ENCODE measurements at regions not wholly inside any gene's neighbourhood (a gene's known extent, or its start where the extent isn't known, plus 50 kb on each side); places are given as distances from the start of the nearest gene placed in this dataset.

DNA sequence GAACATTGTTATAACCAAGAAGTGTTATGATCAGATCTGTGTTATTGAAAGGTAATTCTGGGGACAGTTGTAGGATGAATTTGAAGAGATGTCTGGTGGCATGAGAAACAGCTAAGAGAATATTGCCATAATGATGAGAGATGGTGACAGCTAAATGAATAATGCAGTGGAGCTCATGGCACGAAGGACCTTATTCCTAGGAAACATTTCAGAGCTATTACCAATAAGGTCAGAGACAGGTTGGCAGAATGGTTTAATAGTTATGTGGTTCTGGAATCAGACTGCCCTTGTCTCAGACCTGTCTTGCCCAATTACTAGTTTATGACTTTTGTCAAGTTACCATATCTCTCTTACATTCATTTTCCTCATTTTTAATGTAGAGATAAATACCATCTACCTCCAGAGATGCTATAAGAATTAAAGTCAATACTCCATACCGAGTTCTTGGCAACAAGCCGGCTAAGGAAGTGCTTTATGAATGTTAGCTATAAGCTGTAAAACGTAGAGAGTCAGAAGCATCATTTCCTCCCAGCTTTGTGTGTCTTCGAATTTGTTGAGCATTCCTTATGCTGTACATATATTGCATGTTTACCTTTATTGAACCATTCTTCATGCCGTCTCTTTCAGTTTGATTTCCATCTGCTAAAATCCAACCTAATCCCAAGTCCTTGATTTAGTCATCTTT lies 73.6 kb upstream of the COL5A2 start:
- DNase-seq (no peak), FAIRE-seq (no peak), ATAC-seq (no peak)
- Histone ChIP-seq H3K27me3 (no peaks in the 10 kb centered on the region), H3K9me3 (no peaks in the 10 kb centered on the region), H3K36me3 (no peaks in the 10 kb centered on the region), H3K27ac (no peak overlapping the region), H3K4me3 (no peak overlapping the region), H3K4me1 (no peaks in the 10 kb centered on the region)
- WGBS, 2 donors = 63 to 69% methylated on average over 6 of the region's 6 CpGs
- intact Hi-C loops (cut with DNase I) = no loop called here
- TF ChIP-seq, protein P1, sequence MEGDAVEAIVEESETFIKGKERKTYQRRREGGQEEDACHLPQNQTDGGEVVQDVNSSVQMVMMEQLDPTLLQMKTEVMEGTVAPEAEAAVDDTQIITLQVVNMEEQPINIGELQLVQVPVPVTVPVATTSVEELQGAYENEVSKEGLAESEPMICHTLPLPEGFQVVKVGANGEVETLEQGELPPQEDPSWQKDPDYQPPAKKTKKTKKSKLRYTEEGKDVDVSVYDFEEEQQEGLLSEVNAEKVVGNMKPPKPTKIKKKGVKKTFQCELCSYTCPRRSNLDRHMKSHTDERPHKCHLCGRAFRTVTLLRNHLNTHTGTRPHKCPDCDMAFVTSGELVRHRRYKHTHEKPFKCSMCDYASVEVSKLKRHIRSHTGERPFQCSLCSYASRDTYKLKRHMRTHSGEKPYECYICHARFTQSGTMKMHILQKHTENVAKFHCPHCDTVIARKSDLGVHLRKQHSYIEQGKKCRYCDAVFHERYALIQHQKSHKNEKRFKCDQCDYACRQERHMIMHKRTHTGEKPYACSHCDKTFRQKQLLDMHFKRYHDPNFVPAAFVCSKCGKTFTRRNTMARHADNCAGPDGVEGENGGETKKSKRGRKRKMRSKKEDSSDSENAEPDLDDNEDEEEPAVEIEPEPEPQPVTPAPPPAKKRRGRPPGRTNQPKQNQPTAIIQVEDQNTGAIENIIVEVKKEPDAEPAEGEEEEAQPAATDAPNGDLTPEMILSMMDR (IDR thresholded peaks at IDR 0.05) = no peak

DNA sequence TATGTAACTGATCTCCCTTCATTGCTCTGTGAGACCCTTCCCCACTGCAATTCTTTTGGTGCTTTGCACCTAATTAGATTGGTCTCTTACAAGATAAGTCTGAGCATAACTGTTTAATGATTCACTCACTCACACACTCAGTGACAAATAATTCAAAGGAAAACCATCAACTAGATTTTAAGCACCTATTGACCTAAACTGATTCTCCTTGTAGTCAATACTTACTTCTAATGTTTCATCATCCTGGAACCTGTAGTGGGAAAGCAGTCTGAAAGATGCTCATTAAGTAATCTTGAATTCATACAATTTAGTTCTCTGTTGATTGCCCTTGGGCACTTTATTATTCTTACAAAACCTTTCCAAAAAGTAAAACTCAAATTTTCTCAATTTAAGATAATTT lies 74.3 kb upstream of the COL5A2 start:
- ATAC-seq (no peak), FAIRE-seq (no peak), DNase-seq (no peak)
- Histone ChIP-seq H3K4me3 (no peak overlapping the region), H3K27me3 (no peaks in the 10 kb centered on the region), H3K9me3 (no peaks in the 10 kb centered on the region), H3K4me1 (no peaks in the 10 kb centered on the region), H3K36me3 (no peaks in the 10 kb centered on the region), H3K27ac (no peak overlapping the region)
- intact Hi-C loops (cut with DNase I) = no loop called here
- TF ChIP-seq, protein P1 (IDR thresholded peaks at IDR 0.05) = no peak

DNA sequence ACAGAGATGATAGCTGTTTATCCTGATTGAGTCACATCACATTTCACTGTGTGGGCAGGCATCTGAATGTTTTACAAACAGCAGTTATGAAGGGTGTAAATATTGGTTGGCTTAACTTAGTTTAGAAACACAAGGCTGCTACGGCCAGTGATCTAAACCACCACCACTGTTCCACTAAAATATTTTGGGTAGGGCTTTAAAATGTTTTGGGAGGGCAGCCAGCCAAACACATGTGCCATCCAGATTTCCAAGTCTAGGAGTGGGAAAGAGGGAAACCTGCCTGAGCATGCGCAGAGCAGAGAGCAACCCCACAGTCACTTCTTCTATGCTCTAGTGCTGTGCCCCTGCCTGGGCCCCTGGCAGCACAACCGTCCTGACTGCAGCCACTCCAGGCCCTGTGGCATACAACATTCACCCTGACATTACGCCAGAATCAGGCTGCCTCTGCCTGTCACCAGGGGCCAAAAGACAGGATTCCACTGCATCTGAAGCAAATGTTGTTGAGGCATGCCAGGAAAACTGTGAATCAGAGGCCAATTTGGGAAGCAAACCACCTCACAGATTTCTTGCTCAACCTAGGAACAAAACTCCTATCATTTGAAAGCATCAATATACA lies 74.8 kb upstream of the COL5A2 start:
- intact Hi-C loops (cut with DNase I) = no loop called here
- Histone ChIP-seq H3K27me3 (no peaks in the 10 kb centered on the region), H3K4me1 (no peaks in the 10 kb centered on the region), H3K36me3 (no peaks in the 10 kb centered on the region), H3K27ac (no peak overlapping the region), H3K9me3 (no peaks in the 10 kb centered on the region), H3K4me3 (no peak overlapping the region)
- WGBS, 2 donors = 81 to 90% methylated on average over 4 of the region's 4 CpGs
- ATAC-seq = peak in 1 of 4 donors; percentile 53
- no peak for FAIRE-seq
- TF ChIP-seq, protein P1 (IDR thresholded peaks at IDR 0.05) = no peak
- DNase-seq = peak in 1 of 6 donors; percentile 39

DNA sequence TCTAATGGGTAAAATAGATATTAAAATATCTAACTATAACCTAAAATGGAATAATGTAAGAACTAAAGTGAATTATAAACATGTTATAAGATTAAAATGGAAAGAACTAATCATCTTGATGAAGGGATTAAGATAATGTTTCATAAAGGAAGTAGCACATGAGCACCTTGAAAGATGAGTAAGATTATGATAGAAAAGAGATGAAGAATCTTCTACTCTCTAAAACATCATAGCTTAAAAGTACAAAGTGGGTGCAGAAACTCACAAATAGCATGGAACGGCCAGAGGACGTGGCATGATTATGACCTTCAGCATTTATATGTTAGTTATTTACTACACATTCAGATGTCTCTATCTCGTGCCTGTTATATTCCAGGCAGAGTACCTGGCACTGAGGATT lies 76.2 kb upstream of the COL5A2 start:
- Histone ChIP-seq H3K36me3 (no peaks in the 10 kb centered on the region), H3K4me3 (no peak overlapping the region), H3K9me3 (no peaks in the 10 kb centered on the region), H3K27ac (no peak overlapping the region), H3K27me3 (no peaks in the 10 kb centered on the region), H3K4me1 (no peaks in the 10 kb centered on the region)
- no peak for ATAC-seq
- no peak for FAIRE-seq
- TF ChIP-seq, protein P1 (IDR thresholded peaks at IDR 0.05) = no peak
- intact Hi-C loops (cut with DNase I) = no loop called here
- DNase-seq = no peak
- 82 to 89% methylated on average over 3 of the region's 3 CpGs for WGBS, 2 donors

All from pancreas (tissue), 10 donors.